ENCODE measurements at regions not wholly inside any gene's neighbourhood (a gene's known extent, or its start where the extent isn't known, plus 50 kb on each side); places are given as distances from the start of the nearest gene placed in this dataset.
"Not testable (repeated sequence)": the region's sequence is repeated elsewhere in the genome, so short reads cannot be mapped to it uniquely, and the experiment has no call there.

- DNase-seq (ENCODE audit: low spot score), result peak; percentile 23
Observed at GRCh38 chr14:99995700-99996356, 69.4 kb upstream of the EVL start.

GRCh38 chr14:99996951-99997571, 68.2 kb upstream of the EVL start:
- no peak for DNase-seq (ENCODE audit: low spot score)

GRCh38 chr14:100000398-100000797, 64.8 kb upstream of the EVL start:
- DNase-seq (ENCODE audit: low spot score), result not testable (repeated sequence)

- no peak for DNase-seq (ENCODE audit: low spot score)
Observed at GRCh38 chr14:100004392-100004791, 60.8 kb upstream of the EVL start.

GRCh38 chr14:100007254-100007653, 58.0 kb upstream of the EVL start:
- DNase-seq (ENCODE audit: low spot score), result no peak

GRCh38 chr14:100009802-100010201, 55.4 kb upstream of the EVL start:
- not testable (repeated sequence) for DNase-seq (ENCODE audit: low spot score)

- DNase-seq (ENCODE audit: low spot score), result no peak
Observed at GRCh38 chr14:100010679-100011078, 54.5 kb upstream of the EVL start.

GRCh38 chr14:100011628-100012325, 53.4 kb upstream of the EVL start:
- DNase-seq (ENCODE audit: low spot score), result peak; percentile 7

- no peak for DNase-seq (ENCODE audit: low spot score)
Observed at GRCh38 chr14:100012478-100013327, 52.5 kb upstream of the EVL start.

- DNase-seq (ENCODE audit: low spot score), result no peak
Observed at GRCh38 chr14:100015251-100015655, 50.0 kb upstream of the EVL start.

All from SK-N-DZ (cell line).